ENCODE measurements at regions not wholly inside any gene's neighbourhood (a gene's known extent, or its start where the extent isn't known, plus 50 kb on each side); places are given as distances from the start of the nearest gene placed in this dataset.

DNA sequence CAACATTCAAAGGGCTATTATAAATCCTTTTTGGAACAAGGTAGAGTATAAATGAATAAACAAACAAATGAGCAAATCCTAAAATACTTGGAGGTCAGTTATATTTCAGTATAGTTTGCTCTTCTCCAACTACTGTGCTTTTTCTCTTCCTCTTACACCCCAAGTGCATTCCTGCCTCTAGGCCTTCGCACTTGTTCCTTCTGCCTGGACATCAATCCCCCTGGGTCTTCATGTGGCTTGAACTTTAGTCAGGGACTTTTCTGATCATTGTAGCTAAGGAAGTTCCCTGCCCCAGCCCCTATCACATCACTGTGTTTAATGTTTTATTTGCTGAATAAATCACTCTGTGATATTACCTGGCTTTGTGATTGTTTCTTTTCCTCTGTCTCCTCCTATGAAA is 418.2 kb upstream of the HNRNPA3 start:
- no peak for TF ChIP-seq EZH2 (IDR thresholded peaks at IDR 0.05; ENCODE audit: borderline replicate concordance)
- TF ChIP-seq, protein P1, sequence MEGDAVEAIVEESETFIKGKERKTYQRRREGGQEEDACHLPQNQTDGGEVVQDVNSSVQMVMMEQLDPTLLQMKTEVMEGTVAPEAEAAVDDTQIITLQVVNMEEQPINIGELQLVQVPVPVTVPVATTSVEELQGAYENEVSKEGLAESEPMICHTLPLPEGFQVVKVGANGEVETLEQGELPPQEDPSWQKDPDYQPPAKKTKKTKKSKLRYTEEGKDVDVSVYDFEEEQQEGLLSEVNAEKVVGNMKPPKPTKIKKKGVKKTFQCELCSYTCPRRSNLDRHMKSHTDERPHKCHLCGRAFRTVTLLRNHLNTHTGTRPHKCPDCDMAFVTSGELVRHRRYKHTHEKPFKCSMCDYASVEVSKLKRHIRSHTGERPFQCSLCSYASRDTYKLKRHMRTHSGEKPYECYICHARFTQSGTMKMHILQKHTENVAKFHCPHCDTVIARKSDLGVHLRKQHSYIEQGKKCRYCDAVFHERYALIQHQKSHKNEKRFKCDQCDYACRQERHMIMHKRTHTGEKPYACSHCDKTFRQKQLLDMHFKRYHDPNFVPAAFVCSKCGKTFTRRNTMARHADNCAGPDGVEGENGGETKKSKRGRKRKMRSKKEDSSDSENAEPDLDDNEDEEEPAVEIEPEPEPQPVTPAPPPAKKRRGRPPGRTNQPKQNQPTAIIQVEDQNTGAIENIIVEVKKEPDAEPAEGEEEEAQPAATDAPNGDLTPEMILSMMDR (IDR thresholded peaks at IDR 0.05; ENCODE audit: poor library complexity), result no peak
